Fibroblast of pulmonary artery (primary cell): ENCODE measurements at regions not wholly inside any gene's neighbourhood (a gene's known extent, or its start where the extent isn't known, plus 50 kb on each side); places are given as distances from the start of the nearest gene placed in this dataset.
A peak's percentile ranks its signal among the peaks of the same experiment; 100 is the strongest.

Experiments used
- DNase-seq: peaks from one replicate; pipeline ENCODE4 v3.0.0-alpha.2; 2010; ENCODE audit warnings: low read depth
- H3K4me3 ChIP-seq: replicated peaks from 2 replicates; pipeline ENCODE4 v1.5.1; 2011; ENCODE audit warnings: low read depth, mild to moderate bottlenecking, control low read depth, low read length, moderate library complexity
- TF ChIP-seq, protein P1 (sequence below): IDR thresholded peaks from 2 replicates; pipeline ENCODE4 v1.5.1; 2011; ENCODE audit warnings: mild to moderate bottlenecking, control low read depth, low read length, inconsistent platforms; ENCODE audit errors: missing control alignments

DNA sequence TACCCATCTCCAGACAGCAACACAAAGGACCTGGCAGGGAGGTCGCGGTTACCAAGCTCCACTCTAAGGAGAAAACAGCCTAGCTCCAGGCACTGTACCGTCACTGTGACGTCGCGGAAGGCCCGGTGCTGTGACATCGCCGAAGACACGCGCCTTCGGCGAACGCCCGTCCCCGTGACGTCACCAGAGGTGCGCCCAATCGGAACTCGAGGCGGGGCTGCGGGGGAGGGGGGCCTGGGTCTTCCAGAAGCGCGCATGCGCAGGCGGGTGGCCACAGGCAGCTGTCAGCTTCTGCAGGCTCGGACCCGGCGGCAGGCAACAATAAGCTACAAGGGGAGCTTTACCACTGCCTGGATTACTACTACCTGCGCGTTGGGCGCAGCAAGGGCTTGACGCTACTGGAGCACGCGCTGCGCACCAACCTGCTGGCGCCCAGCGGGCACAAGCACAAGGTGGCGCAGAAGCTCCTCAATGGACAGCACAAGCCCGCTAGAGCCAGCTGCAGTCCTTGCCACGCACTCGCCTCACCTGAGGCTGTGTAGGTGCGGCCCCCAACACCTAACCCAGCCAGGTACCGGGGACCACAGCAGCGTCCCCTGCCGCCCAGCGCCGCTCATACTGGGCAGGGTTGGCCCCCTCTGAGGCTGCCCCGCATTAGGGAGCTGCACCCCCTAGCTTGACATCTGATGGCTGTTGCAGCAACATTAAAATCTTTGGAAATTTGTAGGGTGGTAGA is 208.4 kb downstream of the TPST1 start:
- peak overlapping the region; percentile 47 for H3K4me3 ChIP-seq
- TF ChIP-seq, protein P1, sequence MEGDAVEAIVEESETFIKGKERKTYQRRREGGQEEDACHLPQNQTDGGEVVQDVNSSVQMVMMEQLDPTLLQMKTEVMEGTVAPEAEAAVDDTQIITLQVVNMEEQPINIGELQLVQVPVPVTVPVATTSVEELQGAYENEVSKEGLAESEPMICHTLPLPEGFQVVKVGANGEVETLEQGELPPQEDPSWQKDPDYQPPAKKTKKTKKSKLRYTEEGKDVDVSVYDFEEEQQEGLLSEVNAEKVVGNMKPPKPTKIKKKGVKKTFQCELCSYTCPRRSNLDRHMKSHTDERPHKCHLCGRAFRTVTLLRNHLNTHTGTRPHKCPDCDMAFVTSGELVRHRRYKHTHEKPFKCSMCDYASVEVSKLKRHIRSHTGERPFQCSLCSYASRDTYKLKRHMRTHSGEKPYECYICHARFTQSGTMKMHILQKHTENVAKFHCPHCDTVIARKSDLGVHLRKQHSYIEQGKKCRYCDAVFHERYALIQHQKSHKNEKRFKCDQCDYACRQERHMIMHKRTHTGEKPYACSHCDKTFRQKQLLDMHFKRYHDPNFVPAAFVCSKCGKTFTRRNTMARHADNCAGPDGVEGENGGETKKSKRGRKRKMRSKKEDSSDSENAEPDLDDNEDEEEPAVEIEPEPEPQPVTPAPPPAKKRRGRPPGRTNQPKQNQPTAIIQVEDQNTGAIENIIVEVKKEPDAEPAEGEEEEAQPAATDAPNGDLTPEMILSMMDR, result peak; percentile 46
- peak; percentile 83 for DNase-seq

GRCh38 chr7:66415659-66416265 is 210.6 kb downstream of the TPST1 start:
- no peak for DNase-seq
- no peak overlapping the region for H3K4me3 ChIP-seq
- TF ChIP-seq, protein P1, result no peak

DNA sequence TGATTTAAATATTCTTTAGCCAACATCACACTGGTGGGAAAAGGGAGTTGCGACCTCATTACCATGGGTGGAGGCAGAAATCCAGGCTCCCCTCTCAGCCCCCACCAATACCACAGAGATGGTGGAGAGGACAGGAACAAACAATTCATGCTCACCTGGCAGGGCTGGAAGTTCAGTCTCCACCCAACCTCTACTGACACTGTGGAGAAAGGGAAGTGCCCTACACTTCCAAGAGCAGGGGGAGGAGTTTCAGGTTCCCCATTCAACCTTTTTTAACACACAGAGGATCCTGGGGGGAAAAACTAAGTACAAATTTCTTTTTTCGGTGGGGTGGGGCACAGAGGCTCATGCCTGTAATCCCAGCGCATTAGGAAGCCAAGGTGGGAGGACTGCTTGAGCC is 210.1 kb upstream of the KCTD7 start:
- TF ChIP-seq, protein P1, result no peak
- no peak for DNase-seq
- no peak overlapping the region for H3K4me3 ChIP-seq

DNA sequence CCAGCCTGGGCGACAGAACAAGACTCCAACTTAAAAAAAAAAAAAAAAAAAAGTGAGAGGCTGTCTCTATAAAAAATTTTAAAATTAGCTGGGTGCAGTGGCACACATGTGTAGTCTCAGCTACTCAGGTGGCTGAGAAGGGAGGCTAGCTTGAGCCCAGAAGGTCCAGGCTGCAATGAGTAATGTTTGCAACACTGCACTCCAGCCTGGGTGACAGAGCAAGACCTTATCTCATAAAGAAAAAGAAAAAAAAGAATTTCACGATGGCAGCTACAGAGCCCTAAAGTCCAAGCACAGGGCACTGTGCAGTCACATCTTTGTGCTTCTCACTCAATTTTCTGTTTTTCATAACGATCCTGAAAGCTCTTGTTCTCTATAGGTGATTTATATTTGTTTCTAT is 209.5 kb upstream of the KCTD7 start:
- H3K4me3 ChIP-seq, result no peak overlapping the region
- no peak for DNase-seq

GRCh38 chr7:66421830-66422475 is 206.7 kb upstream of the KCTD7 start:
- DNase-seq, result no peak
- TF ChIP-seq, protein P1, result no peak
- H3K4me3 ChIP-seq, result no peak overlapping the region

More for the DNA sequence above, 209.5 kb upstream of the KCTD7 start:
- TF ChIP-seq, protein P1, result no peak

- H3K4me3 ChIP-seq, result no peak overlapping the region
- no peak for DNase-seq
- TF ChIP-seq, protein P1, result no peak
These were observed 205.0 kb upstream of the KCTD7 start for GRCh38 chr7:66423729-66424128.
